ENCODE measurements at regions not wholly inside any gene's neighbourhood (a gene's known extent, or its start where the extent isn't known, plus 50 kb on each side); places are given as distances from the start of the nearest gene placed in this dataset.

GRCh38 chr7:11298220-11298619 is 324.5 kb downstream of the PHF14 start:
- TF ChIP-seq POLR2A (IDR thresholded peaks at IDR 0.05; ENCODE audit: low read length) (no peak), GATA1 (IDR thresholded peaks at IDR 0.05; ENCODE audit: low read depth, low read length) (no peak)
